Esophagus muscularis mucosa (tissue), 3 donors: ENCODE measurements at regions not wholly inside any gene's neighbourhood (a gene's known extent, or its start where the extent isn't known, plus 50 kb on each side); places are given as distances from the start of the nearest gene placed in this dataset.

Experiments used
- POLR2A ChIP-seq: fragments of 450-650 bp; IDR thresholded peaks from one replicate; pipeline ENCODE4 v1.6.1; 2017; ENCODE audit warnings: antibody characterized with exemption, moderate library complexity, mild to moderate bottlenecking, low read depth
- POLR2AphosphoS5 ChIP-seq, 2 donors: sonication (generic); formaldehyde crosslinking; IDR thresholded peaks; one replicate each; pipeline ENCODE4 v1.6.1; 2017; ENCODE audit warnings: antibody characterized with exemption in 2 of 2
- TF ChIP-seq, protein P1 (sequence below), 3 experiments: fragments of 200-600 bp in 2 of 3; fragments of 450-650 bp in 1 of 3; sonication (generic) in 2 of 3; IDR thresholded peaks; one replicate each; pipeline ENCODE4 v1.5.1; 2017 to 2019; ENCODE audit warnings: antibody characterized with exemption in 3 of 3, mild to moderate bottlenecking in 2 of 3, moderate library complexity in 1 of 3

DNA sequence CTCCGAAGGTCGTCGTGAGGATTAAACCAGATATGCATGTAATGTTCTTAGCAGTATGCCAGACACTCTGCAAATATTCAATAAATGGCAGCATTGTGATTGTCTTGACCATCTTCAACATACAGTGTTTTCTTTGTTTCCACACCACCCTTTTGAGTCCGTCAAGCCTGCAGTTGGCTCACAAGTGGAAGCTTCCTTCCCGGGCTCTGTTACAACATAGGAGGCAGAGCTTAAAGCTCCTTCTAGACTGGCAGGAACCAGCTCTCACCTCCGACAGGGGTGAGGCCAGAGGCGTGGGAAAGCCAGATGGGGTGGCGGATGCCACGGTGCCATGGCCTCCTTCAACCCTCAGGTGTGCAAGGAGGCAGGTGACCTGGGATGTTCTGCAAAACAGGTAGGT is 138.3 kb downstream of the FOXL1 start:
- no peak for TF ChIP-seq POLR2A
- TF ChIP-seq, protein P1, sequence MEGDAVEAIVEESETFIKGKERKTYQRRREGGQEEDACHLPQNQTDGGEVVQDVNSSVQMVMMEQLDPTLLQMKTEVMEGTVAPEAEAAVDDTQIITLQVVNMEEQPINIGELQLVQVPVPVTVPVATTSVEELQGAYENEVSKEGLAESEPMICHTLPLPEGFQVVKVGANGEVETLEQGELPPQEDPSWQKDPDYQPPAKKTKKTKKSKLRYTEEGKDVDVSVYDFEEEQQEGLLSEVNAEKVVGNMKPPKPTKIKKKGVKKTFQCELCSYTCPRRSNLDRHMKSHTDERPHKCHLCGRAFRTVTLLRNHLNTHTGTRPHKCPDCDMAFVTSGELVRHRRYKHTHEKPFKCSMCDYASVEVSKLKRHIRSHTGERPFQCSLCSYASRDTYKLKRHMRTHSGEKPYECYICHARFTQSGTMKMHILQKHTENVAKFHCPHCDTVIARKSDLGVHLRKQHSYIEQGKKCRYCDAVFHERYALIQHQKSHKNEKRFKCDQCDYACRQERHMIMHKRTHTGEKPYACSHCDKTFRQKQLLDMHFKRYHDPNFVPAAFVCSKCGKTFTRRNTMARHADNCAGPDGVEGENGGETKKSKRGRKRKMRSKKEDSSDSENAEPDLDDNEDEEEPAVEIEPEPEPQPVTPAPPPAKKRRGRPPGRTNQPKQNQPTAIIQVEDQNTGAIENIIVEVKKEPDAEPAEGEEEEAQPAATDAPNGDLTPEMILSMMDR (IDR thresholded peaks at IDR 0.05), result no peak
- no peak for TF ChIP-seq POLR2AphosphoS5 (IDR thresholded peaks at IDR 0.05)
